IMR-90 (cell line): ENCODE measurements at regions not wholly inside any gene's neighbourhood (a gene's known extent, or its start where the extent isn't known, plus 50 kb on each side); places are given as distances from the start of the nearest gene placed in this dataset.

Experiments
- CTCF ChIP-seq: conservative IDR thresholded peaks from 2 replicates; pipeline ENCODE4 v1.5.1; 2012; ENCODE audit warnings: mild to moderate bottlenecking, low read depth, low read length, improper control_type of control experiment
- MXI1 ChIP-seq: IDR thresholded peaks from 2 replicates; pipeline ENCODE4 v1.6.1; 2012; ENCODE audit warnings: low read depth, mild to moderate bottlenecking, low read length, moderate library complexity, borderline replicate concordance
- POLR2A ChIP-seq: IDR thresholded peaks from 2 replicates; pipeline ENCODE4 v1.6.1; 2012; ENCODE audit warnings: mild to moderate bottlenecking, low read depth, low read length

GRCh38 chr18:46289931-46290330, 185.7 kb downstream of the HAUS1 start:
- no peak for TF ChIP-seq CTCF
- no peak for TF ChIP-seq MXI1
- TF ChIP-seq POLR2A, result no peak
